Testis (tissue), 2 donors: ENCODE measurements at regions not wholly inside any gene's neighbourhood (a gene's known extent, or its start where the extent isn't known, plus 50 kb on each side); places are given as distances from the start of the nearest gene placed in this dataset.

Experiments used
- POLR2A ChIP-seq: fragments of 450-650 bp; IDR thresholded peaks from one replicate; pipeline ENCODE4 v1.6.1; 2017; ENCODE audit warnings: antibody characterized with exemption, mild to moderate bottlenecking, moderate library complexity
- TF ChIP-seq, protein P1 (sequence below), 3 experiments: fragments of 450-650 bp in 2 of 3; fragments of 200-600 bp in 1 of 3; sonication (generic) in 1 of 3; IDR thresholded peaks; one replicate each; pipeline ENCODE4 v1.5.1; 2016 to 2019; ENCODE audit warnings: antibody characterized with exemption in 3 of 3, mild to moderate bottlenecking in 2 of 3, moderate library complexity in 1 of 3

DNA sequence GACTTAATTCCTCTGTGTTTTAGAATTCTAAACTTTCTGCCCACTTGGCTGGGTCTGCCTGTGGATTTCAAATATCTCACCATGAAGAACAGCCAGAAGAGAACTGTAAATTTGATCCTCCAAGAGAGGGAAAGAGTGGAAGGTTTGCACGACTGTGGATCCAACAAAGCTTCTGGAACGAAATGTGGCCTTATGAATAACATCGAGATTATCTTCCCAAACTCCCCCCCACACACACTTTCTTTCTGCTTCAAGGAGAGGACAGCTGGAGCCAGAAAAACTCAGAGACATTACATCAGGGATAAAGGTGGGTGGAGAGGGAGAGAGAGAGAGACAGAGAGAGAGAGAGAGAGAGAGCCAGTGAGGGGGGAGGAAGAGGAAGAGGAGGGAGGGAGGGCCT is 570.1 kb upstream of the MGMT start:
- TF ChIP-seq, protein P1, sequence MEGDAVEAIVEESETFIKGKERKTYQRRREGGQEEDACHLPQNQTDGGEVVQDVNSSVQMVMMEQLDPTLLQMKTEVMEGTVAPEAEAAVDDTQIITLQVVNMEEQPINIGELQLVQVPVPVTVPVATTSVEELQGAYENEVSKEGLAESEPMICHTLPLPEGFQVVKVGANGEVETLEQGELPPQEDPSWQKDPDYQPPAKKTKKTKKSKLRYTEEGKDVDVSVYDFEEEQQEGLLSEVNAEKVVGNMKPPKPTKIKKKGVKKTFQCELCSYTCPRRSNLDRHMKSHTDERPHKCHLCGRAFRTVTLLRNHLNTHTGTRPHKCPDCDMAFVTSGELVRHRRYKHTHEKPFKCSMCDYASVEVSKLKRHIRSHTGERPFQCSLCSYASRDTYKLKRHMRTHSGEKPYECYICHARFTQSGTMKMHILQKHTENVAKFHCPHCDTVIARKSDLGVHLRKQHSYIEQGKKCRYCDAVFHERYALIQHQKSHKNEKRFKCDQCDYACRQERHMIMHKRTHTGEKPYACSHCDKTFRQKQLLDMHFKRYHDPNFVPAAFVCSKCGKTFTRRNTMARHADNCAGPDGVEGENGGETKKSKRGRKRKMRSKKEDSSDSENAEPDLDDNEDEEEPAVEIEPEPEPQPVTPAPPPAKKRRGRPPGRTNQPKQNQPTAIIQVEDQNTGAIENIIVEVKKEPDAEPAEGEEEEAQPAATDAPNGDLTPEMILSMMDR (IDR thresholded peaks at IDR 0.05) = no peak
- no peak for TF ChIP-seq POLR2A
